ENCODE measurements at regions not wholly inside any gene's neighbourhood (a gene's known extent, or its start where the extent isn't known, plus 50 kb on each side); places are given as distances from the start of the nearest gene placed in this dataset.

GRCh38 chr13:103243495-103243894, 177.3 kb upstream of the SLC10A2 start:
- TF ChIP-seq, protein P1, sequence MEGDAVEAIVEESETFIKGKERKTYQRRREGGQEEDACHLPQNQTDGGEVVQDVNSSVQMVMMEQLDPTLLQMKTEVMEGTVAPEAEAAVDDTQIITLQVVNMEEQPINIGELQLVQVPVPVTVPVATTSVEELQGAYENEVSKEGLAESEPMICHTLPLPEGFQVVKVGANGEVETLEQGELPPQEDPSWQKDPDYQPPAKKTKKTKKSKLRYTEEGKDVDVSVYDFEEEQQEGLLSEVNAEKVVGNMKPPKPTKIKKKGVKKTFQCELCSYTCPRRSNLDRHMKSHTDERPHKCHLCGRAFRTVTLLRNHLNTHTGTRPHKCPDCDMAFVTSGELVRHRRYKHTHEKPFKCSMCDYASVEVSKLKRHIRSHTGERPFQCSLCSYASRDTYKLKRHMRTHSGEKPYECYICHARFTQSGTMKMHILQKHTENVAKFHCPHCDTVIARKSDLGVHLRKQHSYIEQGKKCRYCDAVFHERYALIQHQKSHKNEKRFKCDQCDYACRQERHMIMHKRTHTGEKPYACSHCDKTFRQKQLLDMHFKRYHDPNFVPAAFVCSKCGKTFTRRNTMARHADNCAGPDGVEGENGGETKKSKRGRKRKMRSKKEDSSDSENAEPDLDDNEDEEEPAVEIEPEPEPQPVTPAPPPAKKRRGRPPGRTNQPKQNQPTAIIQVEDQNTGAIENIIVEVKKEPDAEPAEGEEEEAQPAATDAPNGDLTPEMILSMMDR (IDR thresholded peaks at IDR 0.05) = no peak
- TF ChIP-seq POLR2A (IDR thresholded peaks at IDR 0.05) = no peak
